ENCODE measurements at regions not wholly inside any gene's neighbourhood (a gene's known extent, or its start where the extent isn't known, plus 50 kb on each side); places are given as distances from the start of the nearest gene placed in this dataset.

GRCh38 chr12:68410018-68410660, 78.0 kb upstream of the MDM1 start:
- TF ChIP-seq CTCF (IDR thresholded peaks at IDR 0.05 in 4 of 5, conservative IDR thresholded peaks at IDR 0.05 in 1 of 5) (no peak), POLR2A (IDR thresholded peaks at IDR 0.05) (no peak)
